Progenitor cell of endocrine pancreas (in vitro differentiated cells): ENCODE measurements at regions not wholly inside any gene's neighbourhood (a gene's known extent, or its start where the extent isn't known, plus 50 kb on each side); places are given as distances from the start of the nearest gene placed in this dataset.

Source experiments
- DNase-seq: peaks from one replicate; pipeline ENCODE4 v3.0.0; 2021; ENCODE audit warnings: low spot score; ENCODE audit not compliant: unreplicated experiment
- H3K27ac Mint-ChIP-seq: 2 replicates; pipeline ENCODE4 v1.8.0; 2021; ENCODE audit warnings: mild to moderate bottlenecking, moderate library complexity, mixed read lengths
- H3K27me3 Mint-ChIP-seq: 2 replicates; pipeline ENCODE4 v1.8.0; 2021; ENCODE audit warnings: mixed read lengths
- H3K36me3 Mint-ChIP-seq: 2 replicates; pipeline ENCODE4 v1.8.0; 2022; ENCODE audit warnings: mixed read lengths; ENCODE audit not compliant: insufficient read depth
- H3K4me1 Mint-ChIP-seq: 2 replicates; pipeline ENCODE4 v1.8.0; 2021; ENCODE audit warnings: low read depth, mixed read lengths
- H3K4me3 Mint-ChIP-seq: 2 replicates; pipeline ENCODE4 v1.8.0; 2021; ENCODE audit warnings: low read depth, mild to moderate bottlenecking, moderate library complexity, mixed read lengths
- H3K9me3 Mint-ChIP-seq: 2 replicates; pipeline ENCODE4 v1.8.0; 2021; ENCODE audit warnings: low read depth, mixed read lengths
- CTCF ChIP-seq: fragments of 200-600 bp; sonication (generic); IDR thresholded peaks from one replicate; pipeline ENCODE4 v1.5.0; 2021; ENCODE audit warnings: antibody characterized with exemption, mild to moderate bottlenecking; ENCODE audit not compliant: unreplicated experiment

DNA sequence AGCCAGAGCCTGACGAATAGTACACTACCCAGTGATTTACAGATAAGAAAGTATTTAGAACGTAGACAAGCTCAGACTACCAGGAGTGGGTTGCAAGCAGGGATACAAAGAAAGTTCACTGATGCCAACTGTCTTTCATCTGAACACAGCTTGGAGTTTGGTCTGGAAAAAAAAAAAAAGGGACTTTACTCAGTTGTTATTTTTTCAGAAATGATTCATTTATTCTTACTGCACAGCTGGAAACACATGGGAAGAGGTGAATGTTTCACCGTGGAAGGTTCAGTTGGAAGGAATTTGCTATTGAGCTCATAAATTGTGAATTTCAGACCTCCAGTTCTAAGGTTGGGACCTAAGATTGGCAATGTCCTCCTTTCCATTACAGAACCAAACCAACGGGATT is 259.7 kb downstream of the ETAA1 start:
- Mint-ChIP-seq H3K4me1 (peaks cover 3% of the 10 kb centered on the region), H3K27ac (no peak overlapping the region), H3K27me3 (no peaks in the 10 kb centered on the region), H3K4me3 (no peak overlapping the region), H3K9me3 (peaks cover 13% of the 10 kb centered on the region), H3K36me3 (peaks cover 5% of the 10 kb centered on the region)
- DNase-seq = no peak
- no peak for TF ChIP-seq CTCF

DNA sequence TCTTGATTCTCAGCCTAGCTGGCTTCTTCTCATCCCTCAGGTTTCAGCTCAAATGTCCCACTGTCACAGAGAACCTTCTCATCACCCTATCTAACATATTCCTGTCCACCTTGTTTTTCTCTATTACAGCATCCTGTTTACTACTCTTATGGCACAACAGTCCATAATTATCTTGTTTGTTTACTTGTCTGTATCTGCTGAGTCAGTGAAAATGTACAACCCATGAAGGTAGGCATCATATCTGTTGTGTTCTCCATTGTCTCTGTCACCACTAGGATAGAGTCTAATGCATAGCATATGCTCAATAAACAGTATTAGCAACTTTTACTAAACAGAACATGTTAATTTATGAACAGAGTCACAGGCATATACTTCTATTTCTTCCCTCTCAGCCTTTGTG is 261.7 kb downstream of the ETAA1 start:
- H3K4me1 Mint-ChIP-seq = no peaks in the 10 kb centered on the region
- no peak for TF ChIP-seq CTCF
- no peak overlapping the region for H3K27ac Mint-ChIP-seq
- H3K4me3 Mint-ChIP-seq = no peak overlapping the region
- no peaks in the 10 kb centered on the region for H3K27me3 Mint-ChIP-seq
- H3K9me3 Mint-ChIP-seq = peaks cover 10% of the 10 kb centered on the region
- peaks cover 1% of the 10 kb centered on the region for H3K36me3 Mint-ChIP-seq
- DNase-seq = no peak

GRCh38 chr2:67660015-67660602 is 263.0 kb downstream of the ETAA1 start:
- no peak for DNase-seq

GRCh38 chr2:67660871-67661270 is 263.7 kb downstream of the ETAA1 start:
- no peak for DNase-seq
- peaks cover 5% of the 10 kb centered on the region for H3K9me3 Mint-ChIP-seq
- no peak for TF ChIP-seq CTCF
- no peaks in the 10 kb centered on the region for H3K36me3 Mint-ChIP-seq
- H3K27me3 Mint-ChIP-seq = no peaks in the 10 kb centered on the region
- no peak overlapping the region for H3K4me3 Mint-ChIP-seq
- H3K27ac Mint-ChIP-seq = no peak overlapping the region
- H3K4me1 Mint-ChIP-seq = no peaks in the 10 kb centered on the region

More at GRCh38 chr2:67660015-67660602, 263.0 kb downstream of the ETAA1 start:
- peaks cover 1% of the 10 kb centered on the region for H3K36me3 Mint-ChIP-seq
- no peak overlapping the region for H3K4me3 Mint-ChIP-seq
- TF ChIP-seq CTCF = no peak
- H3K27me3 Mint-ChIP-seq = no peaks in the 10 kb centered on the region
- no peaks in the 10 kb centered on the region for H3K4me1 Mint-ChIP-seq
- no peak overlapping the region for H3K27ac Mint-ChIP-seq
- H3K9me3 Mint-ChIP-seq = peaks cover 8% of the 10 kb centered on the region

GRCh38 chr2:67662222-67662621 is 265.1 kb downstream of the ETAA1 start:
- peaks cover 5% of the 10 kb centered on the region for H3K9me3 Mint-ChIP-seq
- no peak for TF ChIP-seq CTCF

More at GRCh38 chr2:67662222-67662621, 265.1 kb downstream of the ETAA1 start:
- no peak for DNase-seq
- Mint-ChIP-seq H3K27ac (no peak overlapping the region), H3K27me3 (no peaks in the 10 kb centered on the region), H3K36me3 (no peaks in the 10 kb centered on the region), H3K4me3 (no peak overlapping the region), H3K4me1 (no peaks in the 10 kb centered on the region)
